IMR-90 (cell line): ENCODE measurements at regions not wholly inside any gene's neighbourhood (a gene's known extent, or its start where the extent isn't known, plus 50 kb on each side); places are given as distances from the start of the nearest gene placed in this dataset.

Experiments used
- ATAC-seq: fragments of 200-7000 bp; cut with Tn5 transposase; 2 replicates; pipeline ENCODE4 v1.9.1; 2020; ENCODE audit warnings: low read depth, mild to moderate bottlenecking, moderate library complexity
- BruUV-seq: library from RNA; stranded (reverse); fragments of 400-500 nt; replicated peaks from 2 replicates; lab custom pipeline; 2021; lab: Mats Ljungman, UMichigan
- CTCF ChIA-PET: fragments of 300-600 bp; formaldehyde crosslinking; extraction: SDS; loops from one replicate; lab custom pipeline; 2021; ENCODE audit warnings: antibody characterized with exemption; lab: Yijun Ruan, JAX
- POLR2A ChIA-PET: fragments of 300-600 bp; sonication (Branson Sonifier 250); formaldehyde crosslinking; loops from one replicate; lab custom pipeline; 2022; ENCODE audit warnings: antibody characterized with exemption; ENCODE audit not compliant: unreplicated experiment; lab: Charles Lee
- DNase-seq: peaks from one replicate; pipeline ENCODE4 v3.0.0; 2013
- H2AFZ ChIP-seq: replicated peaks from 2 replicates; pipeline ENCODE3; 2013; ENCODE audit warnings: low read length, mild to moderate bottlenecking; ENCODE audit not compliant: poor library complexity
- H2AK5ac ChIP-seq: 2 replicates; pipeline ENCODE4 v1.6.1; 2013; ENCODE audit warnings: low read depth, low read length, inconsistent platforms
- H2AK9ac ChIP-seq: replicated peaks from 2 replicates; pipeline ENCODE3; 2013; ENCODE audit warnings: mild to moderate bottlenecking, low read depth, low read length, moderate library complexity; ENCODE audit not compliant: poor library complexity
- H2BK120ac ChIP-seq: 2 replicates; pipeline ENCODE4 v1.6.1; 2013; ENCODE audit warnings: low read depth, low read length, inconsistent platforms
- H2BK15ac ChIP-seq: 3 replicates; pipeline ENCODE4 v1.6.1; 2013; ENCODE audit warnings: low read depth, low read length, inconsistent platforms
- H2BK20ac ChIP-seq: 2 replicates; pipeline ENCODE4 v1.6.1; 2013; ENCODE audit warnings: low read depth, mild to moderate bottlenecking, inconsistent platforms, low read length, moderate library complexity
- H2BK5ac ChIP-seq: 2 replicates; pipeline ENCODE4 v1.6.1; 2013; ENCODE audit warnings: mild to moderate bottlenecking, low read depth, low read length, inconsistent platforms; ENCODE audit not compliant: poor library complexity, severe bottlenecking
- H3K14ac ChIP-seq: replicated peaks from 2 replicates; pipeline ENCODE4 v1.6.1; 2013; ENCODE audit warnings: low read depth, low read length, inconsistent platforms
- H3K18ac ChIP-seq: 2 replicates; pipeline ENCODE4 v1.6.1; 2013; ENCODE audit warnings: low read depth, low read length, control low read depth
- H3K23ac ChIP-seq: 2 replicates; pipeline ENCODE4 v1.6.1; 2013; ENCODE audit warnings: low read depth, low read length, inconsistent platforms
- H3K27ac ChIP-seq: 2 replicates; pipeline ENCODE4 v1.5.1; 2013; ENCODE audit warnings: mild to moderate bottlenecking, control low read depth, low read length; ENCODE audit not compliant: insufficient read depth
- H3K27me3 ChIP-seq: 2 replicates; pipeline ENCODE4 v1.6.1; 2013; ENCODE audit warnings: low read length; ENCODE audit not compliant: control insufficient read depth, insufficient read depth
- H3K36me3 ChIP-seq: 2 replicates; pipeline ENCODE4 v1.6.1; 2013; ENCODE audit warnings: low read length, mixed read lengths; ENCODE audit not compliant: control insufficient read depth, insufficient read depth
- H3K4ac ChIP-seq: 2 replicates; pipeline ENCODE4 v1.6.1; 2013; ENCODE audit warnings: low read depth, low read length, inconsistent platforms
- H3K4me1 ChIP-seq: 2 replicates; pipeline ENCODE4 v1.6.1; 2013; ENCODE audit warnings: low read length, mixed read lengths; ENCODE audit not compliant: control insufficient read depth, insufficient read depth
- H3K4me2 ChIP-seq: 2 replicates; pipeline ENCODE4 v1.6.1; 2013; ENCODE audit warnings: low read depth, mild to moderate bottlenecking, control low read depth, low read length, moderate library complexity
- H3K4me3 ChIP-seq: 2 replicates; pipeline ENCODE4 v1.5.1; 2013; ENCODE audit warnings: low read depth, mild to moderate bottlenecking, control low read depth, low read length, moderate library complexity; ENCODE audit not compliant: insufficient read depth
- H3K56ac ChIP-seq: 2 replicates; pipeline ENCODE4 v1.6.1; 2013; ENCODE audit warnings: low read length, inconsistent platforms; ENCODE audit not compliant: insufficient read depth; ENCODE audit errors: extremely low read depth
- H3K79me1 ChIP-seq, 2 experiments: 2 replicates each; pipeline ENCODE4 v1.6.1; 2013; ENCODE audit warnings: low read length in 2 of 2, inconsistent platforms in 1 of 2, low read depth in 1 of 2
- H3K9ac ChIP-seq: 2 replicates; pipeline ENCODE4 v1.6.1; 2013; ENCODE audit warnings: low read depth, low read length, control low read depth
- H3K9me1 ChIP-seq: 2 replicates; pipeline ENCODE4 v1.6.1; 2013; ENCODE audit warnings: low read length, inconsistent platforms; ENCODE audit not compliant: insufficient read depth
- H3K9me3 ChIP-seq: 2 replicates; pipeline ENCODE4 v1.6.1; 2013; ENCODE audit warnings: low read length; ENCODE audit not compliant: control insufficient read depth, insufficient read depth
- H4K20me1 ChIP-seq: 2 replicates; pipeline ENCODE4 v1.6.1; 2013; ENCODE audit warnings: low read length, inconsistent platforms; ENCODE audit not compliant: insufficient read depth
- H4K5ac ChIP-seq: 2 replicates; pipeline ENCODE4 v1.6.1; 2013; ENCODE audit warnings: mild to moderate bottlenecking, low read depth, low read length, control low read depth
- H4K8ac ChIP-seq, 2 experiments: 2 replicates each; pipeline ENCODE4 v1.6.1; 2013; ENCODE audit warnings: low read depth in 2 of 2, low read length in 2 of 2, control low read depth in 1 of 2, inconsistent platforms in 1 of 2
- H4K91ac ChIP-seq: 2 replicates; pipeline ENCODE4 v1.6.1; 2013; ENCODE audit warnings: low read depth, low read length, inconsistent platforms; ENCODE audit not compliant: insufficient read depth
- BHLHE40 ChIP-seq: fragments of 150-350 bp; IDR thresholded peaks from 2 replicates; pipeline ENCODE4 v1.6.1; 2016; ENCODE audit warnings: mild to moderate bottlenecking, low read depth, low read length
- CEBPB ChIP-seq: IDR thresholded peaks from 2 replicates; pipeline ENCODE4 v1.6.1; 2012; ENCODE audit warnings: low read depth, low read length, improper control_type of control experiment
- CHD1 ChIP-seq: IDR thresholded peaks from 2 replicates; pipeline ENCODE4 v1.6.1; 2012; ENCODE audit warnings: low read depth, low read length, improper control_type of control experiment
- ELK1 ChIP-seq: fragments of 150-350 bp; IDR thresholded peaks from 2 replicates; pipeline ENCODE4 v1.6.1; 2016; ENCODE audit warnings: low read depth, mild to moderate bottlenecking, low read length, moderate library complexity, borderline replicate concordance
- FOS ChIP-seq: fragments of 150-350 bp; IDR thresholded peaks from 2 replicates; pipeline ENCODE4 v1.6.1; 2016; ENCODE audit warnings: low read depth, low read length
- MAFK ChIP-seq: IDR thresholded peaks from 2 replicates; pipeline ENCODE4 v1.6.1; 2012; ENCODE audit warnings: low read depth, low read length, improper control_type of control experiment
- MAZ ChIP-seq: IDR thresholded peaks from 2 replicates; pipeline ENCODE4 v1.6.1; 2012; ENCODE audit warnings: low read depth, mild to moderate bottlenecking, low read length, improper control_type of control experiment, moderate library complexity, borderline replicate concordance
- MXI1 ChIP-seq: IDR thresholded peaks from 2 replicates; pipeline ENCODE4 v1.6.1; 2012; ENCODE audit warnings: low read depth, mild to moderate bottlenecking, low read length, moderate library complexity, borderline replicate concordance
- NFE2L2 ChIP-seq: fragments of 150-350 bp; IDR thresholded peaks from 2 replicates; pipeline ENCODE4 v1.6.1; 2016; ENCODE audit warnings: low read depth, mild to moderate bottlenecking, low read length
- POLR2A ChIP-seq: IDR thresholded peaks from 2 replicates; pipeline ENCODE4 v1.6.1; 2012; ENCODE audit warnings: mild to moderate bottlenecking, low read depth, low read length
- RAD21 ChIP-seq: IDR thresholded peaks from 2 replicates; pipeline ENCODE4 v1.6.1; 2012; ENCODE audit warnings: low read length, improper control_type of control experiment
- RCOR1 ChIP-seq: IDR thresholded peaks from 2 replicates; pipeline ENCODE4 v1.6.1; 2012; ENCODE audit warnings: mild to moderate bottlenecking, low read length, improper control_type of control experiment; ENCODE audit not compliant: insufficient replicate concordance
- RFX5 ChIP-seq: IDR thresholded peaks from 2 replicates; pipeline ENCODE4 v1.8.0; 2012; ENCODE audit warnings: low read depth, mild to moderate bottlenecking, low read length, moderate library complexity
- SMC3 ChIP-seq: fragments of 150-350 bp; IDR thresholded peaks from 2 replicates; pipeline ENCODE4 v1.6.1; 2016; ENCODE audit warnings: low read depth, mild to moderate bottlenecking, antibody characterized with exemption, low read length, moderate library complexity
- WGBS, 2 experiments: methylation state at CpG; one replicate each; pipeline versions ENCODE4 v1.1.5 to v1.1.7; 2013; ENCODE audit warnings: missing lambda C conversion rate in 2 of 2; ENCODE audit not compliant: insufficient read length in 1 of 2; ENCODE audit errors: extremely low coverage in 2 of 2; 5-methylcytosine and 5-hydroxymethylcytosine counted together
- dilution Hi-C: fragments of 300-500 bp; cut with HindIII; formaldehyde crosslinking; loops from one replicate; pipeline ENCODE4 v1.14.3; 2018; ENCODE audit warnings: low sequenced_read_pairs; ENCODE audit not compliant: unreplicated experiment
- in situ Hi-C: fragments of 300-500 bp; cut with MboI; formaldehyde crosslinking; loops from 3 replicates; pipeline ENCODE4 v1.14.3; 2019; ENCODE audit warnings: low sequenced_read_pairs, inconsistent platforms, mixed read lengths
- intact Hi-C: fragments of 100-400 bp; cut with micrococcal nuclease; formaldehyde crosslinking; loops from 2 replicates; pipeline ENCODE4 v1.10.0; 2022
- TF ChIP-seq, protein P1 (sequence below): conservative IDR thresholded peaks from 2 replicates; pipeline ENCODE4 v1.5.1; 2012; ENCODE audit warnings: mild to moderate bottlenecking, low read depth, low read length, improper control_type of control experiment
- TF ChIP-seq, protein P2 (sequence below): fragments of 150-350 bp; IDR thresholded peaks from 2 replicates; pipeline ENCODE4 v1.6.1; 2017; ENCODE audit warnings: mild to moderate bottlenecking, antibody characterized with exemption, low read length, low read depth

DNA sequence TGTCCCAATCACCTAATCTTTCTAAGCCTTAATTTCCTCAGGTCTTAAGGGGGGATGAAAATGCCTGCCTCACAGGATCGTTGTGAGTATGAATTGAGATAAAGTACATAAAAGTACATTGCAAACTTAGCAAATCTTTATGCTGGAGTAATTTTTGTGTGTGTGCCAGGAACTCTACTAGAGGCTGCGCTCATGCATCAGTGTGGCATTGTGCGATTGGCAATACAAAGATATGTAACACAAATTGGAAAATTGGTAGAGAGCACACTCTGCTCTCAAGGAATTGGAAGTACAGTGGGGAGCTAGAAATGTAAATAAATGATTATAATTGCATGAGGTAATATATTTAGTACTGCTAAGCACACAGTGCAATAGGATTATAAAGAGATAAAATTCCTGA is 398.3 kb downstream of the DUSP10 start:
- H3K79me1 ChIP-seq: no peaks in the 10 kb centered on the region
- H3K56ac ChIP-seq: no peak overlapping the region
- H4K5ac ChIP-seq: no peak overlapping the region
- no peaks in the 10 kb centered on the region for H3K9me3 ChIP-seq
- in situ Hi-C loops (no loop called here), intact Hi-C loops (no loop called here), dilution Hi-C loops (no loop called here)
- H3K23ac ChIP-seq: no peak overlapping the region
- ChIA-PET POLR2A (no interaction called here), CTCF (no interaction called here)
- H4K20me1 ChIP-seq: no peaks in the 10 kb centered on the region
- H3K27me3 ChIP-seq: peaks cover 2% of the 10 kb centered on the region; the same call in 1 of the 2 replicates
- H2AK5ac ChIP-seq: no peak overlapping the region
- H3K36me3 ChIP-seq: no peaks in the 10 kb centered on the region
- H2BK15ac ChIP-seq: no peak overlapping the region
- no peak overlapping the region for H2AK9ac ChIP-seq
- no peak overlapping the region for H3K14ac ChIP-seq
- H4K8ac ChIP-seq: no peak overlapping the region
- H3K4ac ChIP-seq: no peak overlapping the region
- TF ChIP-seq BHLHE40 (no peak), RFX5 (no peak), CEBPB (no peak), NFE2L2 (no peak), SMC3 (no peak), MXI1 (no peak), CHD1 (no peak), MAFK (no peak), ELK1 (no peak), RAD21 (no peak), FOS (no peak), POLR2A (no peak), RCOR1 (no peak), MAZ (no peak)
- TF ChIP-seq, protein P1, sequence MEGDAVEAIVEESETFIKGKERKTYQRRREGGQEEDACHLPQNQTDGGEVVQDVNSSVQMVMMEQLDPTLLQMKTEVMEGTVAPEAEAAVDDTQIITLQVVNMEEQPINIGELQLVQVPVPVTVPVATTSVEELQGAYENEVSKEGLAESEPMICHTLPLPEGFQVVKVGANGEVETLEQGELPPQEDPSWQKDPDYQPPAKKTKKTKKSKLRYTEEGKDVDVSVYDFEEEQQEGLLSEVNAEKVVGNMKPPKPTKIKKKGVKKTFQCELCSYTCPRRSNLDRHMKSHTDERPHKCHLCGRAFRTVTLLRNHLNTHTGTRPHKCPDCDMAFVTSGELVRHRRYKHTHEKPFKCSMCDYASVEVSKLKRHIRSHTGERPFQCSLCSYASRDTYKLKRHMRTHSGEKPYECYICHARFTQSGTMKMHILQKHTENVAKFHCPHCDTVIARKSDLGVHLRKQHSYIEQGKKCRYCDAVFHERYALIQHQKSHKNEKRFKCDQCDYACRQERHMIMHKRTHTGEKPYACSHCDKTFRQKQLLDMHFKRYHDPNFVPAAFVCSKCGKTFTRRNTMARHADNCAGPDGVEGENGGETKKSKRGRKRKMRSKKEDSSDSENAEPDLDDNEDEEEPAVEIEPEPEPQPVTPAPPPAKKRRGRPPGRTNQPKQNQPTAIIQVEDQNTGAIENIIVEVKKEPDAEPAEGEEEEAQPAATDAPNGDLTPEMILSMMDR: no peak
- TF ChIP-seq, protein P2, sequence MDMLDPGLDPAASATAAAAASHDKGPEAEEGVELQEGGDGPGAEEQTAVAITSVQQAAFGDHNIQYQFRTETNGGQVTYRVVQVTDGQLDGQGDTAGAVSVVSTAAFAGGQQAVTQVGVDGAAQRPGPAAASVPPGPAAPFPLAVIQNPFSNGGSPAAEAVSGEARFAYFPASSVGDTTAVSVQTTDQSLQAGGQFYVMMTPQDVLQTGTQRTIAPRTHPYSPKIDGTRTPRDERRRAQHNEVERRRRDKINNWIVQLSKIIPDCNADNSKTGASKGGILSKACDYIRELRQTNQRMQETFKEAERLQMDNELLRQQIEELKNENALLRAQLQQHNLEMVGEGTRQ: no peak
- no peak overlapping the region for H3K9ac ChIP-seq
- H3K4me1 ChIP-seq: no peaks in the 10 kb centered on the region
- no peak overlapping the region for H3K4me2 ChIP-seq
- ATAC-seq: no peak
- no CpG with 5 or more reads among the region's 3 CpGs for WGBS, 2 experiments
- no peak overlapping the region for H2AFZ ChIP-seq
- no peak overlapping the region for H2BK5ac ChIP-seq
- H3K18ac ChIP-seq: no peak overlapping the region
- H3K4me3 ChIP-seq: no peak overlapping the region
- no peak for DNase-seq
- no peaks in the 10 kb centered on the region for H3K9me1 ChIP-seq
- no peak overlapping the region for H2BK120ac ChIP-seq
- no peak overlapping the region for H4K91ac ChIP-seq
- no peak overlapping the region for H2BK20ac ChIP-seq
- H3K27ac ChIP-seq: no peak overlapping the region
- no TSS peak for BruUV-seq
